Brain microvascular endothelial cell (primary cell): ENCODE measurements at regions not wholly inside any gene's neighbourhood (a gene's known extent, or its start where the extent isn't known, plus 50 kb on each side); places are given as distances from the start of the nearest gene placed in this dataset.

ENCODE experiments used
- DNase-seq: peaks from one replicate; pipeline ENCODE4 v3.0.0-alpha.2; 2020
- H3K27ac ChIP-seq: fragments of 250-450 bp; sonication (Bioruptor Pico); 2 replicates; pipeline ENCODE4 v1.5.1; 2020; ENCODE audit warnings: mild to moderate bottlenecking, moderate library complexity
- H3K27me3 ChIP-seq: fragments of 250-450 bp; sonication (Bioruptor Pico); replicated peaks from 2 replicates; pipeline ENCODE4 v1.5.1; 2020; ENCODE audit warnings: mild to moderate bottlenecking
- H3K36me3 ChIP-seq: fragments of 250-450 bp; sonication (Bioruptor Pico); replicated peaks from 2 replicates; pipeline ENCODE4 v1.5.1; 2020; ENCODE audit warnings: mild to moderate bottlenecking
- H3K4me3 ChIP-seq: 2 replicates; pipeline ENCODE4 v1.5.1; 2011; ENCODE audit warnings: low read depth, mild to moderate bottlenecking, control low read depth, low read length, moderate library complexity
- CTCF ChIP-seq: IDR thresholded peaks from 2 replicates; pipeline ENCODE4 v1.5.1; 2011; ENCODE audit warnings: low read depth, mild to moderate bottlenecking, moderate library complexity, low read length, control low read depth, inconsistent platforms; ENCODE audit errors: missing control alignments
- in situ Hi-C: cut with HindIII; loops from 2 replicates; pipeline ENCODE4 v1.10.0; 2017; ENCODE audit warnings: low sequenced_read_pairs, low pct_ligation_motif_present

- peaks cover 7% of the 10 kb centered on the region for H3K27me3 ChIP-seq
- H3K4me3 ChIP-seq = no peak overlapping the region
- H3K36me3 ChIP-seq = no peaks in the 10 kb centered on the region
- TF ChIP-seq CTCF = no peak
- in situ Hi-C loops = no loop called here
- no peak overlapping the region for H3K27ac ChIP-seq
- DNase-seq = no peak
These were observed 193.0 kb downstream of the ERCC6L2 start for GRCh38 chr9:96068511-96068910.

- H3K36me3 ChIP-seq = no peaks in the 10 kb centered on the region
- TF ChIP-seq CTCF = no peak
- in situ Hi-C loops = no loop called here
- no peak overlapping the region for H3K4me3 ChIP-seq
- no peak overlapping the region for H3K27ac ChIP-seq
- no peak for DNase-seq
- peaks cover 7% of the 10 kb centered on the region for H3K27me3 ChIP-seq
These were observed 192.1 kb downstream of the ERCC6L2 start for GRCh38 chr9:96067600-96067999.

GRCh38 chr9:96067004-96067403, 191.5 kb downstream of the ERCC6L2 start:
- Histone ChIP-seq H3K36me3 (no peaks in the 10 kb centered on the region), H3K27ac (no peak overlapping the region), H3K4me3 (no peak overlapping the region), H3K27me3 (peaks cover 7% of the 10 kb centered on the region)
- TF ChIP-seq CTCF = no peak
- in situ Hi-C loops = no loop called here
- DNase-seq = no peak

GRCh38 chr9:96065482-96066251, 190.2 kb downstream of the ERCC6L2 start:
- in situ Hi-C loops = no loop called here
- Histone ChIP-seq H3K27me3 (peaks cover 7% of the 10 kb centered on the region), H3K4me3 (no peak overlapping the region), H3K36me3 (no peaks in the 10 kb centered on the region), H3K27ac (no peak overlapping the region)
- no peak for TF ChIP-seq CTCF
- DNase-seq = no peak

- in situ Hi-C loops = no loop called here
- Histone ChIP-seq H3K36me3 (no peaks in the 10 kb centered on the region), H3K27me3 (peaks cover 7% of the 10 kb centered on the region), H3K27ac (no peak overlapping the region), H3K4me3 (no peak overlapping the region)
- DNase-seq = no peak
- no peak for TF ChIP-seq CTCF
These were observed 189.5 kb downstream of the ERCC6L2 start for GRCh38 chr9:96064826-96065481.
